ENCODE measurements at regions not wholly inside any gene's neighbourhood (a gene's known extent, or its start where the extent isn't known, plus 50 kb on each side); places are given as distances from the start of the nearest gene placed in this dataset.

DNA sequence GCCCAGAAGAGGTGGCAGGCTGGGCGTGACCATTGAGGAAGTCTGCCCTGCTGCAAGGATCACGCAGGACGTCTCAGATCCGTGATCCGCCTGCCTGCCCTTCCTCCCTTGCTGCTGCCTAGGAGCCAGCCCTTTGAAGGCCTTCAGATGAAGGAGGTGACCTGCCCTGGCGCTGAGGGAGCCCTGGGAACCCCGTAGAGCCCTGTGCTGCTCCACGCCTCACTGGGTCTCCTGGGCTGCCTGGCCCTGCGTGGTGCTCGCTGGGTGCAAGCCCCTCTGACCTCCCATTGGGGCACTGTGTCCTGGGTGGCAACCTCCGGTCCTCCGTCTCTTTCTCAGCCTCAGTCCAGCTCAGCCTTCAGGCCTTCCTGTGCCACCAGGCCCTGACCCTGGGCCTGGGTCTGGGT is 295.3 kb upstream of the IRX4 start:
- no peak for FAIRE-seq
- DNase-seq (ENCODE audit: insufficient read length, low spot score): no peak
- TF ChIP-seq, protein P1, sequence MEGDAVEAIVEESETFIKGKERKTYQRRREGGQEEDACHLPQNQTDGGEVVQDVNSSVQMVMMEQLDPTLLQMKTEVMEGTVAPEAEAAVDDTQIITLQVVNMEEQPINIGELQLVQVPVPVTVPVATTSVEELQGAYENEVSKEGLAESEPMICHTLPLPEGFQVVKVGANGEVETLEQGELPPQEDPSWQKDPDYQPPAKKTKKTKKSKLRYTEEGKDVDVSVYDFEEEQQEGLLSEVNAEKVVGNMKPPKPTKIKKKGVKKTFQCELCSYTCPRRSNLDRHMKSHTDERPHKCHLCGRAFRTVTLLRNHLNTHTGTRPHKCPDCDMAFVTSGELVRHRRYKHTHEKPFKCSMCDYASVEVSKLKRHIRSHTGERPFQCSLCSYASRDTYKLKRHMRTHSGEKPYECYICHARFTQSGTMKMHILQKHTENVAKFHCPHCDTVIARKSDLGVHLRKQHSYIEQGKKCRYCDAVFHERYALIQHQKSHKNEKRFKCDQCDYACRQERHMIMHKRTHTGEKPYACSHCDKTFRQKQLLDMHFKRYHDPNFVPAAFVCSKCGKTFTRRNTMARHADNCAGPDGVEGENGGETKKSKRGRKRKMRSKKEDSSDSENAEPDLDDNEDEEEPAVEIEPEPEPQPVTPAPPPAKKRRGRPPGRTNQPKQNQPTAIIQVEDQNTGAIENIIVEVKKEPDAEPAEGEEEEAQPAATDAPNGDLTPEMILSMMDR (IDR thresholded peaks at IDR 0.05; ENCODE audit: insufficient read depth, missing control alignments): no peak

GRCh38 chr5:2177244-2177643 is 294.5 kb upstream of the IRX4 start:
- TF ChIP-seq, protein P1 (IDR thresholded peaks at IDR 0.05; ENCODE audit: insufficient read depth, missing control alignments): no peak
- FAIRE-seq (no peak), DNase-seq (ENCODE audit: insufficient read length, low spot score) (no peak)

DNA sequence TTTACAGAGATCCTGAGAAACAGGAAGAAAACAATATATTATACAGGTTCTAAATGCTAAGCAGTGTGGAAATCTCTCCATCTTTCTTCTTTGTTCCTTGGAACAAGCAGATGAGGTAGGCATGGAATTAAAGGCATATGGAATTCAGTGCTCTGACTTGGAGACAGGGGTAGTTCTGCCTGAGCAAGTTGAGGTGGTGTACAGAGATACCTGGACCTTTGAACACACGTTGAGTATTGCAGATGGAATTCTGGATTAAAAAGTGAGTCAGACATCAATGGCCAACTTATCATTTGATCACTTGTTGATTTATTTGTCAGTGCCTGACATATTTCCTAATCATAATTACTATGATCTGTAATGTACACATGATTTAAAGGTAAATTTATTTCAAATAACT is 293.9 kb upstream of the IRX4 start:
- DNase-seq (ENCODE audit: insufficient read length, low spot score): no peak
- TF ChIP-seq, protein P1 (IDR thresholded peaks at IDR 0.05; ENCODE audit: insufficient read depth, missing control alignments): no peak
- no peak for FAIRE-seq

- TF ChIP-seq, protein P1 (IDR thresholded peaks at IDR 0.05; ENCODE audit: insufficient read depth, missing control alignments): no peak
- FAIRE-seq: no peak
- DNase-seq (ENCODE audit: insufficient read length, low spot score): no peak
Measured at GRCh38 chr5:2175842-2176404, 293.2 kb upstream of the IRX4 start.

DNA sequence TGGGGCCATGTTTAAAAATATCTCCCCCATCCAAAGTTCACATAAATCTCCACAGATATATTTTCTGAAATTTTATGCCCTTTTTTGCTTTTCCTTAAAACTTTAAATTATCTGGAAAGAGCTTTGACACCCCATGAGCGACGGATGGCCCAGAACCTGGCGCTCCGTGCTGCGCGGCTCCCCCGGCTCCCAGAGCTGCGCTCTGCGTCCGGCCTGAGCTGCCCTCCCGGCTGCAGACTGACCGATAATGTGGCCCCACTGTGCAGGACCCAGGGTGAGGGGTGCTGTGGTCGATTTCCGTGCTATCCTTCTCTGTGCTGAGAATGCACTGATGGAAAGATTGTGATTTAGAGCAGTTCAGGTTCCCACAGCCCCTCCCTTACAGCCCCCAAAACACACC is 292.3 kb upstream of the IRX4 start:
- TF ChIP-seq, protein P1 (IDR thresholded peaks at IDR 0.05; ENCODE audit: insufficient read depth, missing control alignments): no peak
- DNase-seq (ENCODE audit: insufficient read length, low spot score): no peak
- no peak for FAIRE-seq

GRCh38 chr5:2174538-2174937 is 291.8 kb upstream of the IRX4 start:
- TF ChIP-seq, protein P1 (IDR thresholded peaks at IDR 0.05; ENCODE audit: insufficient read depth, missing control alignments): no peak
- no peak for FAIRE-seq
- DNase-seq (ENCODE audit: insufficient read length, low spot score): no peak

GRCh38 chr5:2173151-2173834 is 290.6 kb upstream of the IRX4 start:
- DNase-seq (ENCODE audit: insufficient read length, low spot score) (no peak), FAIRE-seq (no peak)

More at GRCh38 chr5:2173151-2173834, 290.6 kb upstream of the IRX4 start:
- TF ChIP-seq, protein P1 (IDR thresholded peaks at IDR 0.05; ENCODE audit: insufficient read depth, missing control alignments): no peak

Data from D721Med (cell line).